C1 segment of cervical spinal cord (tissue), 14 donors: ENCODE measurements at regions not wholly inside any gene's neighbourhood (a gene's known extent, or its start where the extent isn't known, plus 50 kb on each side); places are given as distances from the start of the nearest gene placed in this dataset.

Source experiments
- DNase-seq, 14 donors: peaks; one replicate each; lab custom pipeline; 2025; lab: John Stamatoyannopoulos, UW

DNA sequence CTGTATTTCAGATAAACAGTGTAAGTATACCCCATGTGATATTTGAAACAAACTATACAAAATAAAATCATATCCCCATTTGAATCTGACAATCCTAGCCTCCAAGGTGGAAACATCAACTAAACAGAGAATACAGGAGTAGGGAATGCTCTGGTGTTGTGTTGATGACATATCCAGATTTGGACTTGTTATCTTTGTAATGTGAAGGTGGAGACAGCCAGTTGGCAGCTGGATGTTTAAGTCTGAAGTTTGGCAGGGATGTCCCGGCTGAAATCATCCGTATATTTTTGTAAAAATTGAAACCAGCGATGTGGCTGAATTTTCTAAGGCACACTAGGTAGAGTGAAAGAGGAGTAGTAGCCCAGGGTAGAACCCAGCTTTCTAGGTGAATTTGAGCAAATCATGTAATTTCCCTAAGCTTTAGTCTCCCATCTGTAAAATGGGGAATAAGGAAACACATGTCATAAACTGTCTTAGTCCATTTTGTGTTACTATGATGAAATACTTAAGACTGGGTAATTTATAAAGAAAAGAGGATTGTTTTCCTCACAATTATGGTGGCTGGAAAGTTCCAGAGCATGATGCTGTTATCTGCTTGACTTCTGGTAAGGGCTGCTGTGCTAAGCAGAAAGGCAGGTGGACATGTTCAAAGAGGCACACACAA, 246.6 kb upstream of the APCDD1 start:
- no peak for DNase-seq

DNA sequence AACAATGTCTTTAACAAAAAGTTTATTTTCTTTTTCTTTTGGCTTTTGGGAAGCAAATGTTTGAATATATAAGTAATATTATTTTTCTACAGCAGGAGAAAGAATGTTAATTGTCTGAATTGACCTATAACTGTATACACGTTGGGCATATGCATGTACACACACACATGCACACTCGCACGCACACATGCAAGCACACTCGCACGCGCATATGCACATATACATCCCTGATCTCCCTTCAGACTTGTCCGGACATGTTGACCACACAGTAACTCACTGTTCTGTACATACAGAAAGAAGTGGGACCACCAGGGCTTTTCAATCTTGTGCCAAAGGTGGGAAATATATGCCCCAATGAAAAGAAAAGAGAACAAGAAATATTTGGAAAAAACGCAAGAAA, 245.1 kb upstream of the APCDD1 start:
- no peak for DNase-seq

DNA sequence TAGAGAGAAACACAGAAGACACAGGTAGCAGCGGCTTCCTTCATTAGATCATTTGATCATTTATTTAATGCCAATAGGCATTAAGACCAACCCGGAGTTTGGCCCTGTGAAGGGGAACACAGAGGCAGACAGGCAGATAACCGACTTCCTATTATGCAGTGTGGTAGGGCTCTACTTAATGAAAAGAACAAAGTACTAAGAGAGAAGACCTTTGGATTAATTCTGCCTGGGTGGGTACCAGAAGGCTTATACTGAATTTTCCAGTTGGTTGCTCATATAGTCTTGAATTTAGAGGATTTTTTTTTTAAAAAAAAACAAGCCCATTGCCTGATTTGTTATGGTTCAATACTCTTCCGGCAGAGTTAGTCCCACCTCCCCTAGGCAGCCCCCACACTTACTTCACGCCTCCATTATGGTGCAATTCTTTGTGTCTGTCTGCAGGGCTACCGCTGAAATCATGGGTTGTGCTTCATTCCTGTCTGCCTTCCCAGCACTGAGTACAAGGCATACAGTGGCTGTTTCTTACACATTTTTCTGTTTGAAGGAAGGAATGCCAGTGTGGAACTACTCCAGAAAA, 244.3 kb upstream of the APCDD1 start:
- no peak for DNase-seq

DNA sequence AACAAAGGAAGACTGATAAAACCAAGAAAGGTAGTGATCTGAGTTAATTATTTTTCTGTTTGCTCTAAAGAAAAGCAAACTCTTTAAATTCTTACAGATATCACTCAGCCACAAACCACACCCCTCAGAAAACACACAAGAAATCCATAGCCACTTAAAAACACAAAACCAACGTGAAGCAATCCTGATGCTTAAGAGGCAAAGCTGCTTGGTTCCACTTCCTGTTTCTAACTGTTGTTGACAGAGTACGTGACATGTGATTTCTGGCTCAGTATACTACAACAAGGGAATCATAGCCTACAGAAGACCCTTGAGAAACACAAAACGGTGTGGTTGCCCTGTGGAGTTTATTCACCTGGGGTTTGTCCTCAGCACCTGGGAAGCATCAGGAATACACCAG, 240.9 kb upstream of the APCDD1 start:
- no peak for DNase-seq

DNA sequence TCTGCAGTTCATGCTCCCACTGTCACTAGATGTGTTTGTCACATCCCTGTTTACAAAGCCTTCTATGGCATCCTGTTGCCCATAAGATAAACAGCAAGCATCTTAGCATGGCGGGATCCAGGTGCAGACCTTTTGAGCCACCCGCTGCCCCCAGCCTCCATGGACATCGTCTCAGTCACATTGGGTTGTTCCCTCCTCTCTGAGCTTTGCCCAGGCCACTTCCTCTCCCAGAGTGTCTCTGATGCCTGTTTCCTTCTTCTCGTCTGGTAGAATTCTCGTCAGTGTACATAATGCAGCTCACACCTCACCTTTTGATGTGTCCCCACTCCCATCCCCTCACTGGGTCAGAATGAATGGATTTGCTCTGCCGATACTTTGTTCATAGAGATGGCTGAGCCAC, 239.0 kb upstream of the APCDD1 start:
- DNase-seq: no peak

DNA sequence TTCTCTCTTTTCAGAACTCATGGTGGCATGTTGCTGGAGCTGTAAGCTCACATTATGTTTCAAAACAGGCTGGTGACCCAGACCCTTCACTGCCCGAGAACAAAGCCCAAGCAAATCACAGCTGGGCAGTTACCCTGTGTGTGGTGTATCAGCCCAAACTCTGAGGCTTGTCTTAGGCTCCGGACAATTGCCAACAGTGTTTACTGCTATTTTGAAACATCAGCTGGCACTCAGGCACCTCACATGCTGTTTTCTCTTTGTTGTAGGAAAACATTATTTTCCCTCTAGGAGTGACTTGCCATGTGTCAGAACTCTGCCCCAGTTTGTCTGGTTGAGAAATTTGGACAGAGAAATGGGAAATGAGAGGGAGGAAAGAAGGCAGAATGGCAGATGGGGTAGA, 237.6 kb upstream of the APCDD1 start:
- DNase-seq: no peak

DNA sequence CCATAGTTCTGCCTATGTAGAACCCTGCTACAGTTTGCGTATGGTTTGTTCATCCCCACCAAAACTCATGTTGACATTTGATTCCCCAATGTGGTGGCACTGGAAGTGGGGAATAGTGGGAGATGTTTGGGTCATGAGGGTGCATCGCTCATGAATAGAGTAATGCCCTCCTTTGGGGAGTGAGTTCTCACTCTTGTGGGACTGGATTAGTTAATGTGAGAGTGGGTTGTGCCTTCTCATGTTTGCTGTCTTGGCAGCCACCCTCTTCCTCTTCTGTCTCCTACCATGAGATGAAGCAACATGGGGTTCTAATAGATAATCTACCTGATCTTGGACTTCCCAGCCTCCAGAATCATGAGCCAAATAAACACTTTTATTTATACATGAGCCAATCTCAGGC, 237.2 kb upstream of the APCDD1 start:
- DNase-seq: no peak

DNA sequence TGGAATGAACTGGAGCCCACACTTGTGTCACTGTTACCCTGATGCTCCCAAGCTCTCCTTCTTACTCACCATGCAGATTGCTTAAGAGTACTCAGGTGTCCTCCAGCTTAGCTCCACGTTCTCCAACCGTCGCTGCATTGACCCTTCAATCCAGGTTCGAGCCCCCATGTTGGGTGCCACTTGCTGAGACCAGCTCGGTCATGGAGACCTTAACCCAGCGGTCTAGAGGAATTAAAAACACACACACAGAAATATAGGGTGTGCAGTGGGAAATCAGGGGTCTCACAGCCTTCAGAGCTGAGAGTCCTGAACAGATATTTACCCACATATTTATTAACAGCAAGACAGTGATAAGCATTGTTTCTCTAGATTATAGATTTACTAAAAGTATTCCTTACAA, 229.1 kb upstream of the APCDD1 start:
- no peak for DNase-seq

DNA sequence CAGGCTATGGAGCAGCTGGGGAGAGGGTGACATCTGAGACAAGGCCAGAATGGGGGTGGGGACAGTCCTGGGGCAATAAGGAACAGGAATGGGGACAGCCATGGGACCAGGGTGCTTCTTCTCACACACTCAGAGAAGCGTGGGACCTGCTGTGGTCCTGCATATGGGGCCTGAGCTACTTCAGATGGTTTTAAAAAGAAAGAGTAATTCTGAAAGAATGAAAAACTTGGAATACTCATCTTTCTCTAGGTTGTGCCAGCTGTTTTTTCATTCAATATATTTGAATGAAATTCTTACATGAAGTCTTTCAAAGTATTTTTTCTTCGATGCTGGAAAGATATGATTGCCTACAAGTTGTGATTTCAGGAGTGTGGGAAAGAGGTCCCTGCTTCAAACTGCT, 227.5 kb upstream of the APCDD1 start:
- DNase-seq: no peak

DNA sequence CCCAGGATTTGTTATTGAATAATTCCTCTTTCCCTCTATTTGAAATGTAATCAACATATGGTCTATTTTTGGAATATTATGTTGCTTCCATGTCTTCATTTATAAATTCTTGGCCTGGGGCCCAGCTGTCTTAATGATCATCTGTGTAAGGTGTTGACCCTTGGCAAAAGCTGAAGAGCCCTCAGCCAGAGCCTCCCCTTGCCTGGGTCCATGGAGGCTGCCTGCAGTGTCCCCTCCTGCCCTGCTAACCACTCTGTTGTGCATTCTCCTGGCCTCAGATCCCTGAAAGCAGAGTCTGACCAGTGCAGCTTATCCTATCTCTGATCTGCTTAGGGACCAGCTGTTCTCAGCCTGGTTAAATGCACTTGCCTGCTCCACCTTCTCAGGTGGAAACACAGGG, 226.1 kb upstream of the APCDD1 start:
- no peak for DNase-seq

DNA sequence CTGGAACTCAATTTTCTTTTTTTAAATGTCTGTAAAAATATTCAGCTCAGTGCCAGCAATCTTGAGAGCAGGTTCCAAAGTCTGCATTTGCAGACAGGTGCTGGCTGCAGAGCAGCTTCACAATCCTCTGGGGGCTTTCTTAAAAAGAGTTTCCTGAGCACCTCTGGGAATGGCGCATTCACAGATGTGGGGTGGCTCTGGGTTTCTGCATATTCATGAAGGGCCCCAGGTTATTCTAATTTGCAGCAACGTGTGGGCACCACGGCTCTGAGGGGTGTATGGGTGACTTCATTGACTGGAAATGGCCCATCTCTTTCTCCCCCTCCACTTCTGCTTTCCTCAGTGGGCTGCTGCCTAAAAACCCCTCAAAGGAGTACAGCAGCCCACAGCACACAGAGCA, 225.0 kb upstream of the APCDD1 start:
- DNase-seq: no peak

DNA sequence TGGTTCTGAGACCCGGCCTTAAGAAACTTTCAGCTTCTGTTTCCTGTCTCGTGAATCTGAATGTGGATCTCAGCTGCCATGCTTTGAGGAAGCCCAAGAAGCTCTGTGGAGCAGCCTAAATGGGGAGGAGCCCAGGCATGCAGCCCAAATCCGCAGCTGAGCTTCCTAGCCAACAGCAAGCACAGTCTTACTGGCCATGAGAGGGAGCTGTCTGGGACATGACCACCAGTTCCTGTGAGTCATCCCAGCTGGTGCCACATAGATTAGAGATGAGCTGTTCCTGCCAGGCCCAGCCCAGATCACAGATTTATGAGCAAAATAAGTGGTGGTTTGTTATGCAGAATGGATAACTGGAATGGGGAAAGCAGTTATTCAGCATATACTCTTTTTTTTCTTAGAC, 224.4 kb upstream of the APCDD1 start:
- no peak for DNase-seq

DNA sequence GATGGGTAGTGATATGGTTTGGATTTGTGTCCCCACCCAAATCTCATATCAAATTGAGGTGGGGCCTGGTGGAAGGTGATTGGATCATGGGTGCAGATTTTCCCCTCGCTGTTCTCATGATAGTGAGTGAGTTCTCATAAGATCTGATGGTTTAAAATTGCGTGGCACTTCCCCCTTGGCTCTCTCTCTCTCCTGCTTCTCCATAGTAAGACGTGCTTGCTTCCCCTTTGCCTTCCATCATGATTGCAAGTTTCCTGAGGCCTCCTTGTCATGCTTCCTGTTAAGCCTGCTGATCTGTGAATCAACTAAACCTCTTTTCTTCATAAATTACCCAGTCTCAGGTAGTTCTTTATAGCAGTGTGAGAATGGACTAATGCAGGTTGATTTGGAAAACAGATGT, 223.2 kb upstream of the APCDD1 start:
- no peak for DNase-seq

DNA sequence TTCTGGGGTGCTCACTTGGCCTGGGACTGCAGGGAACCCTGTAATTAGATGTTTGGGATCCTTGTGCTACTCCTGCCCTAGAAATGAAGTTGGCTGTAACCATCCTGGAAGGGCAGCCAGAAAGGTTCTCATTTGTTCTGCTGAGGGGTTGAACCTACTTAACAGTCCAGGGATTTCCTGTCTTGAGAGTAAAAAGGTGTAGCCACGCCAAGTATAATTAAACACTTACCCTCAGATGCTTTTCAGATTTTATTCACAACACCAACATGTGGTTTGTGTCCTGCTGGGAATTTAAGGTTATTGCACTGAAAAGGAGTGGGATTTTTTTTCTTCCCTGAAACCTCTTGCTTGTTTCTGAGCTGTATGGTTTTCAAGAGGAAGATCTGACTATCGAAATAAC, 222.4 kb upstream of the APCDD1 start:
- DNase-seq: no peak

DNA sequence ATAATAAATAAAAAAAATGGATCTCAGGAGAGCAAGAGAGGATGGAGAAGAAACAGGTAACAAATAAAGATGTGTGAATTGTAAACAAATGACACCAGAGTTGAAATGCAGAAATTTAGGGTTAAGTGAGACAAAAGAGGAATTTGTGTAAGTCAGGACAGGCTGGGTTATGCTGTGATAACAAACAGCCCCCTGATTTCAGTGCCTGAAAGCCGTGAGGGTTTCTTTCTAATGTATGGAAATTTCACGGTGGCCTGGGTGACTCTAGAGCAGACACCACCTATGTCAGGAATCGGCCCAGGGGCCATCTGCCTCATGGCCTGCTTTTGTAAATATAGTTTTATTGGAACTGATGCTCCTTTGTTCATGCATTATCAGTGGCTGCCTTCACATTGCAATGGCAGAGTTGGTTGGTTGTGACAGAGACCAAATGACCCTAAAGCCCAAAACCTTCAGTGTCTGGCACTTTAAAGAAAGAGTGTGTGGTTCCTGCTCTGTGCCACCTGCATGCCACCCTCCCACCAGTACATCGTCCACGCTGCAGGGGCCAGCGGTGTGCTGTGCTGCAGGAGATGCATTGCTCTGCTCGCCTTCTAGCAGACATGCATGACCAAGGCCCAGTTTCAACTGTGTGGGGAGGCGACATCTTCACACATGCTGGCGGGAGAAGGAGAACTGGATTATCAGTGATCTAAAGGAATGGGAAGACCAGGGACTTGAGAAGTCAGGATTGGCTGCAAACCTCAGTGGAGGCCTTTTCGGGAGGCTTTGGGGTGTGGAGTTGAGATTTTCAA, 221.2 kb upstream of the APCDD1 start:
- no peak for DNase-seq

DNA sequence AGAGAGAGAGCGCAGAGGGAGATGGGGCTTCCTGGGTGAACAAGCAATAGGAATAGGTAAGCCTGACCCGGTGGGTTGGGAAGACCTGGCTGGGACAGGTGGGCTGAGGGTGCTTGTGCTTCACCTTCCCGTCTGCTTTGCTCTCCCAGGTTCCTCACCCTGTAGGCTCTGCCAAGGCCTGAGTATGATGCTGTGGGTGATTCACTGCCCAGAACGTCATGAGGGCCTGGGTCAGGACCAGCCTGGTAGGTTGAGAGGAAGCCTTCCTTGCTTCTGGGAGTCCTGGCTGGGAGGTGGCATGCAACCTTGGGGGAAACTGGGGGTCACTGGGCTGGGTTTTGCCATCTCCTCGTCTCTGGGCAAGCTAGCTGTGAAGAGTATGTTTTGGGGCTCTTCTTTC, 220.2 kb upstream of the APCDD1 start:
- no peak for DNase-seq

DNA sequence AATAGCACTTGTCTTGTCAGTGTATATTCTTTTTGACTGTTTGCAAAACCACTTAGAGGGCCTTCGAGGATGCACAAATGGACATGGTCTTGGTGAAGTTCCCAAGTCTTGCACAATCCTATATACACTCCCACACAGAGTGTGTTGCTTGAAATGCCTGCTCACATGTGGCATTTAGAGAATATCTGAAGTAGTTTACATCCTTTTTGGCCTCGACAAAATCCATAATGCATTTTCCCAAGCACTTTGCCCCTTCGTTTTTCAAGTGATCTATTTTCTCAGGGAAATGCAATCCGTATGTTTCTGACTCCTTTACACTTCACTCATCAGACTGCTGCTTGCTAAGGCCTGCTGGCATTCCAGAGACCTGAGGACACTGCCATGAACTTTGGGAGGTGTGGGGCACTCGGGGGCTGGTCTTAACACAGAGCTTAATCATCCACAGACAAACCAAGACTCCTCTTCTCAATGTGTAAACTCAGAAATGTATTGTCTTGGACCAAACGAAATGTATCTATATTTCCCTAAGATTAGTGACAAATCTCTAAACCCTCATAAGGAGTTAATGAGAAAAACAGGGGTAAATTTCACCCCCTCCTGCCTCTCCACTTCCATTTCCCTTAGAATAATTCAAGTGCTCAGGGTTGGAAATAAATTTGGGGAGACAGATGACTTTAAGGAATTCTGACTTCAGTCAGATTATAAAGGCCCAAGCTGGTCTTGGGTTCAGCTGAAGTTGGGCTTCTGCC, 219.3 kb upstream of the APCDD1 start:
- no peak for DNase-seq

DNA sequence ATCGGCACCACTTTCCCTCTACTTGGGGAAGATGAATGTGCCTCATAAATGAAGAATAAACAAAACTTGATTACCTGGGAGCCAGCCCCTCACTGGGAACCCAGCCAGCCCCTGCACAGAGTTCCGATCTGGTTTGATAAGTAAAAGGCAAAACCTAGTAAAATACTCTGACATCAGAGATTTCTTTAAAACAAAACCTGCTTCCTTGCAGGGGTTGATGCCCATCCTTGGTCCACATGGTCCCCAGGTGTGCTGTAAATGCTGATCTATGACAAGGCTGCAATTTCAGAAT, 218.8 kb upstream of the APCDD1 start:
- no peak for DNase-seq

DNA sequence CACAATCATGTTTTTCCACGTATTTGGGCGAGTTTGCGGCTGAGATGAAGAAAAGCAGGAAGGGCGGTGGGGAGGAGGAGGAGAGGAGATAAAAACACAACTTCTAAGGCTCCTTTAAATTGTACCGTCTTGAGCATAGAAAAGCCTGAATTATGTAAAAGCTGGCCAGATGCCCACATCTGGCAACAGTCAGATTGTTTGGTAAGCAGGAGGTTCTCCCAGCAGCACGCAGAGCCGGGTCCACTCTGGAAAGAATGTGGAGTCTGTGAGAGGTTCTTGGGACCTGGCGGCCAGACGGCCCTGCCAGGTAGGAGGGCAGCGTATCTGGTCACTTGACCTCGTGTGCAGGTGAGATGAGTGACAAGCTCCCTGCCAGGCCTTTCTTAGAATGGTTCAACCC, 215.3 kb upstream of the APCDD1 start:
- DNase-seq: no peak

DNA sequence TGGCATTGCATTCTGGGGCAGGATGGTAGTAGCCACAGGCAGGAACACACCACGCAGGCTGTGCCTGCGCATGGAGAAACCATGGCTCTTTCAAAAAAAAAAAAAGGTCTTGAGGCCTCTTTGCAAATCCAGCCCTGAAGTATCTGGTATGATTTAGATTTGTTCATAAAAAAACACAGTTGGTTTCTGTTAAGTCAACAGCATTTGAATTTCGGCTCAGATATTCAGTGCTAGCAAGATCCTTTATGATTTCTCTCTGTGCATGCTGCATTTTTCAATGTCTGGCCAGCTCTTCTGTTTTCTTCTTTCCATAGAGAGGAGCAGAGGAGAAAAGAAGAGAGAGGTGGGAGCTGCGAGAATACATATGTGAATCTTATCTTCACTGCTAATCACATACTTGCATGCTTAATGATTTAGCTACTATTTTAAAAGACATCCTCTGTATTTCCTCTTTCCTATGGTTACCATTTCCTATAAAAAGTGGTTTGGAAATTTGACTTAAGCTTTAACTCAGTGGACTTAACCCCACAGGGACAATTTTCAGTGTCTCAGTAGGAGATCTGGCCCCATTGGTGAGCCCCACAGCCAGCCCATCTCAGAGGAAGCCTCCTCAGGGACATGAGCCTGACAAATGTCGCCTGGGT, 214.3 kb upstream of the APCDD1 start:
- DNase-seq: no peak

DNA sequence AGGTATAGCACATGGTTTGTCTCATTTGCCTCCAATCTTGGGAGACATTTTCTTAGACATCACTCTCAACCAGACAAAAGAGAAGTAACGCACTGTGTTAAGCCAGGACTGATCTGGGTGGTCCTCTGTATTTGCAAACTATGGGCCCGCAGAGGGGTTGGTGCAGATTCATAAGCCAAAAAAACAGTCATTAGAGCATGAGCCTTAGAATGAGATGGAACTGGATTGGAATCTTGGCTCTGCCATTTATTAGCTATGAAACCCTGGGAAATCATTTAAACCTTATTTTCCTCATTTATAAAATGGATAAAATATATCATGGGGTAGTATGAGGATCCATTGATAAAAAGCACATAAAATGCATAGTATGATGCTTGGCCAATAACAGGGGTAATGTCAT, 213.5 kb upstream of the APCDD1 start:
- DNase-seq: no peak

DNA sequence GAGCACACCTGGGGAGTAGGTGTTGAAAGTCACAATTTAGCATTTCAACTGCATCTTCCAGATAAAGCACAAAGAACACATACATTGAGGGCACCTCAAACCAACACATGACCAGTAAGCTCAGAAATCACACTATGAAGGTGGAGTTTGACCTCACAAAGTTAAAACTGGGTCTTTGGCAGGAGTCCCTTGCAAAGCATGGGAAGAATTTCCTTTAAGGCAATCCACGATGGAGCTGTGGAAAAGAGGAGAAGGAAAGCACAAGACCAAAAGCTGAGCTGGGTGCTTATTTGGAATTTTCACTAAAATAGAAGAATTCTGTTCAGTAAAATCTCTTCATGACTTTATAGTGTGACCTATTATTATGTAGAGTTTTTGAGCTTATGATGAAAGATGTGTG, 212.9 kb upstream of the APCDD1 start:
- no peak for DNase-seq
